ENCODE measurements at regions not wholly inside any gene's neighbourhood (a gene's known extent, or its start where the extent isn't known, plus 50 kb on each side); places are given as distances from the start of the nearest gene placed in this dataset.

DNA sequence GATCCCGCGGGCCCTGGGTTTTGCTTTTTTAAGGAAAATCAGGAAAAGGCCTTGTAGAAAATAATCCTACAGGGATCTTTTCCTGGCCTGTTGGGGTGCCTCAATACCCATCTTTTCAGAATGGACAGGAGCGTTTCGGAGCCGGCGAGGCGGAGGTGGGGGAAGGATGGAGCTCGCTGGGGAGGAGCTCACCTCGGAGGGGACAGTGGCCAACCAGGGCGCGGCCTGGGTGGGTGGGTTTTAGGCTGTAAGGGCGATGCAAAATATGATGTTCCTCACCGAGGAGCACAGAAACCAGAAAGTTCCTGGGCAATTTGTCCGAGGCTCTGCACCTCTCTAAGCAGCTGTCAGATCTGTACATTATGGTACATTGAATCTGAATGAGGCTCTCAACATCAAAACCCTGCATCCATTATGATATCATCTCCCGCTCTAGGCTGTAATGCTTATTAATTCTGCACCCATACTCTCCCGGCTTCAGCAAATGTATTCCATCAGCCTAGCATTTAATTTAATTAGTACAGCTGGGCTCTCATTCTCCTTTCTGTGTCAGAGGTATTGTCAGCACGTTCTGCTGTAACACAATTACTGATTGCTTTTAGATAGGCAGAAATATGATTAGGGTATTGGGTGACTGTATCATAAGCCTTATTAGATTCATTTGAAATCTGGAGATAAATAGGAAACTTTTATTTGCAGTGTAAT is 90.3 kb upstream of the SOX1 start:
- TF ChIP-seq, protein P1, sequence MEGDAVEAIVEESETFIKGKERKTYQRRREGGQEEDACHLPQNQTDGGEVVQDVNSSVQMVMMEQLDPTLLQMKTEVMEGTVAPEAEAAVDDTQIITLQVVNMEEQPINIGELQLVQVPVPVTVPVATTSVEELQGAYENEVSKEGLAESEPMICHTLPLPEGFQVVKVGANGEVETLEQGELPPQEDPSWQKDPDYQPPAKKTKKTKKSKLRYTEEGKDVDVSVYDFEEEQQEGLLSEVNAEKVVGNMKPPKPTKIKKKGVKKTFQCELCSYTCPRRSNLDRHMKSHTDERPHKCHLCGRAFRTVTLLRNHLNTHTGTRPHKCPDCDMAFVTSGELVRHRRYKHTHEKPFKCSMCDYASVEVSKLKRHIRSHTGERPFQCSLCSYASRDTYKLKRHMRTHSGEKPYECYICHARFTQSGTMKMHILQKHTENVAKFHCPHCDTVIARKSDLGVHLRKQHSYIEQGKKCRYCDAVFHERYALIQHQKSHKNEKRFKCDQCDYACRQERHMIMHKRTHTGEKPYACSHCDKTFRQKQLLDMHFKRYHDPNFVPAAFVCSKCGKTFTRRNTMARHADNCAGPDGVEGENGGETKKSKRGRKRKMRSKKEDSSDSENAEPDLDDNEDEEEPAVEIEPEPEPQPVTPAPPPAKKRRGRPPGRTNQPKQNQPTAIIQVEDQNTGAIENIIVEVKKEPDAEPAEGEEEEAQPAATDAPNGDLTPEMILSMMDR (IDR thresholded peaks at IDR 0.05): no peak
- TF ChIP-seq POLR2A (IDR thresholded peaks at IDR 0.05): no peak
